ENCODE measurements at regions not wholly inside any gene's neighbourhood (a gene's known extent, or its start where the extent isn't known, plus 50 kb on each side); places are given as distances from the start of the nearest gene placed in this dataset.
"Not testable (repeated sequence)": the region's sequence is repeated elsewhere in the genome, so short reads cannot be mapped to it uniquely, and the experiment has no call there.

- H3K36me3 Mint-ChIP-seq (ENCODE audit: insufficient read depth, unreplicated experiment) = no peaks in the 10 kb centered on the region
- CTCF ChIA-PET = interaction anchor here (0.8 to 1.1 kb wide), 3 partner anchors 8 to 291 kb away, joined by 3 read pairs; no protein-coding TSS in a partner anchor
- no peaks in the 10 kb centered on the region for H3K9me3 Mint-ChIP-seq (ENCODE audit: unreplicated experiment)
- H3K27ac Mint-ChIP-seq (ENCODE audit: low read depth, unreplicated experiment) = no peak overlapping the region
- no peak overlapping the region for H3K4me3 Mint-ChIP-seq (ENCODE audit: unreplicated experiment)
- intact Hi-C loops (cut with micrococcal nuclease) = loop anchor here (10.0 kb wide), 1 partner anchor 49 kb away; no protein-coding TSS in a partner anchor
- no peaks in the 10 kb centered on the region for H3K27me3 Mint-ChIP-seq (ENCODE audit: insufficient read depth, unreplicated experiment)
- peak; percentile 34 for DNase-seq (ENCODE audit: unreplicated experiment)
- POLR2A ChIA-PET = interaction anchor here (1.5 to 2.5 kb wide), 2 partner anchors 9 to 16 kb away, joined by 3 to 10 read pairs; no protein-coding TSS in a partner anchor
- H3K4me1 Mint-ChIP-seq (ENCODE audit: insufficient read depth, unreplicated experiment) = no peaks in the 10 kb centered on the region
- BruUV-seq (replicated peaks) = no TSS peak
- TF ChIP-seq CTCF (IDR thresholded peaks at IDR 0.05; ENCODE audit: unreplicated experiment) = no peak
Measured at GRCh38 chr21:28683982-28684752, 308.5 kb downstream of the LTN1 start.

- H3K9me3 Mint-ChIP-seq (ENCODE audit: unreplicated experiment); H3K4me3 Mint-ChIP-seq (ENCODE audit: unreplicated experiment); H3K27me3 Mint-ChIP-seq (ENCODE audit: insufficient read depth, unreplicated experiment); BruUV-seq (replicated peaks); H3K27ac Mint-ChIP-seq (ENCODE audit: low read depth, unreplicated experiment); CTCF ChIA-PET; H3K4me1 Mint-ChIP-seq (ENCODE audit: insufficient read depth, unreplicated experiment); H3K36me3 Mint-ChIP-seq (ENCODE audit: insufficient read depth, unreplicated experiment); POLR2A ChIA-PET; DNase-seq (ENCODE audit: unreplicated experiment): not testable (repeated sequence)
- intact Hi-C loops (cut with micrococcal nuclease) = loop anchor here (10.0 kb wide), 1 partner anchor 48 kb away; no protein-coding TSS in a partner anchor
Measured at GRCh38 chr21:28682884-28683283, 309.8 kb downstream of the LTN1 start.

- H3K9me3 Mint-ChIP-seq (ENCODE audit: unreplicated experiment); H3K27ac Mint-ChIP-seq (ENCODE audit: low read depth, unreplicated experiment); BruUV-seq (replicated peaks); H3K4me3 Mint-ChIP-seq (ENCODE audit: unreplicated experiment); H3K27me3 Mint-ChIP-seq (ENCODE audit: insufficient read depth, unreplicated experiment); DNase-seq (ENCODE audit: unreplicated experiment); intact Hi-C loops (cut with micrococcal nuclease); POLR2A ChIA-PET; H3K36me3 Mint-ChIP-seq (ENCODE audit: insufficient read depth, unreplicated experiment): not testable (repeated sequence)
- H3K4me1 Mint-ChIP-seq (ENCODE audit: insufficient read depth, unreplicated experiment) = peaks cover 10% of the 10 kb centered on the region
- CTCF ChIA-PET = interaction anchor here (0.6 to 1.7 kb wide), 3 partner anchors 27 to 142 kb away, joined by 3 read pairs; no protein-coding TSS in a partner anchor
Measured at GRCh38 chr21:28677096-28677495, 315.6 kb downstream of the LTN1 start.

- no TSS peak for BruUV-seq (replicated peaks)
- Mint-ChIP-seq H3K9me3 (ENCODE audit: unreplicated experiment) (peaks cover 8% of the 10 kb centered on the region), H3K4me1 (ENCODE audit: insufficient read depth, unreplicated experiment) (peaks cover 10% of the 10 kb centered on the region), H3K27ac (ENCODE audit: low read depth, unreplicated experiment) (peak overlapping the region; percentile 86), H3K4me3 (ENCODE audit: unreplicated experiment) (no peak overlapping the region), H3K27me3 (ENCODE audit: insufficient read depth, unreplicated experiment) (no peaks in the 10 kb centered on the region), H3K36me3 (ENCODE audit: insufficient read depth, unreplicated experiment) (no peaks in the 10 kb centered on the region)
- intact Hi-C loops (cut with micrococcal nuclease) = no loop called here
- TF ChIP-seq CTCF (IDR thresholded peaks at IDR 0.05; ENCODE audit: unreplicated experiment) = no peak
- ChIA-PET POLR2A (interaction anchor here (0.6 to 4.3 kb wide), 12 partner anchors 12 to 255 kb away, joined by 3 to 27 read pairs (median 4); no protein-coding TSS in a partner anchor), CTCF (interaction anchor here (0.7 to 1.7 kb wide), 8 partner anchors 12 to 157 kb away, joined by 3 to 5 read pairs (median 4); no protein-coding TSS in a partner anchor)
- peak; percentile 21 for DNase-seq (ENCODE audit: unreplicated experiment)
Measured at GRCh38 chr21:28675331-28676041, 317.2 kb downstream of the LTN1 start.

All from MCF 10A (cell line).